Calu3 (cell line): ENCODE measurements at regions not wholly inside any gene's neighbourhood (a gene's known extent, or its start where the extent isn't known, plus 50 kb on each side); places are given as distances from the start of the nearest gene placed in this dataset.

ENCODE experiments used
- BruUV-seq: library from RNA; stranded (reverse); fragments of 400-500 nt; replicated peaks from 2 replicates; lab custom pipeline; 2021; lab: Mats Ljungman, UMichigan
- CTCF ChIA-PET: fragments of 300-600 bp; sonication (Branson Sonifier 250); formaldehyde crosslinking; loops from one replicate; lab custom pipeline; 2022; ENCODE audit warnings: antibody characterized with exemption; lab: Charles Lee
- DNase-seq: peaks from one replicate; pipeline ENCODE4 v3.0.0; 2022
- H3K27ac Mint-ChIP-seq: one replicate; pipeline ENCODE4 v1.8.0; 2022; ENCODE audit warnings: mixed read lengths; ENCODE audit not compliant: unreplicated experiment
- H3K27me3 Mint-ChIP-seq: one replicate; pipeline ENCODE4 v1.8.0; 2022; ENCODE audit warnings: mixed read lengths; ENCODE audit not compliant: unreplicated experiment
- H3K36me3 Mint-ChIP-seq: one replicate; pipeline ENCODE4 v1.8.0; 2022; ENCODE audit warnings: mild to moderate bottlenecking, moderate library complexity, mixed read lengths; ENCODE audit not compliant: insufficient read depth, unreplicated experiment
- H3K4me1 Mint-ChIP-seq: one replicate; pipeline ENCODE4 v1.8.0; 2022; ENCODE audit warnings: mild to moderate bottlenecking, low read depth, mixed read lengths; ENCODE audit not compliant: unreplicated experiment
- H3K4me3 Mint-ChIP-seq: one replicate; pipeline ENCODE4 v1.8.0; 2022; ENCODE audit warnings: mild to moderate bottlenecking, low read depth, moderate library complexity, mixed read lengths; ENCODE audit not compliant: unreplicated experiment
- H3K9me3 Mint-ChIP-seq: one replicate; pipeline ENCODE4 v1.8.0; 2022; ENCODE audit warnings: low read depth, mixed read lengths; ENCODE audit not compliant: unreplicated experiment
- intact Hi-C: fragments of 100-400 bp; cut with micrococcal nuclease; formaldehyde crosslinking; loops from one replicate; pipeline ENCODE4 v1.10.0; 2022; ENCODE audit not compliant: unreplicated experiment
- TF ChIP-seq, protein P1 (sequence below): fragments of 200-600 bp; IDR thresholded peaks from one replicate; pipeline ENCODE4 v1.8.0; 2022; ENCODE audit warnings: antibody characterized with exemption; ENCODE audit not compliant: unreplicated experiment

DNA sequence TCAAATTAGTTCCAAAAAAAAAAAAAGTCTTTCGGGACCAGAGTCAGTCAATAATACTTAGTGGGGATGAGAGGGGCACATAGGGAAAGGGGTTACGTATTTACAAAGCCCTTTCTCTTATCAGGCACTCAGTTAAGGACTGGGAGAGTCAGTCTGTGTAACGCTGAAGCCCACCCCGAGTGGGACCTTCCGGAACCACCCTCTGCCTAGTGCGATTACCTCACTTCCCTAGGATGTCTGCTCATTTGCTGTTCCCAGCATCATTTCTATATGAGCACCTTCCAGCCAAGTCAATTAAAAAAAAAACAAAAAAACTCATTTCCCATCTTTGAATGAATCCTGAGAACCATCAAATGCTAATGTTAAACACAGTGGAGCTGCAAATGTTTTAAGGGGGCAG lies 76.9 kb downstream of the BMP4 start:
- H3K27ac Mint-ChIP-seq: no peak overlapping the region
- no TSS peak for BruUV-seq
- no peak overlapping the region for H3K4me3 Mint-ChIP-seq
- TF ChIP-seq, protein P1, sequence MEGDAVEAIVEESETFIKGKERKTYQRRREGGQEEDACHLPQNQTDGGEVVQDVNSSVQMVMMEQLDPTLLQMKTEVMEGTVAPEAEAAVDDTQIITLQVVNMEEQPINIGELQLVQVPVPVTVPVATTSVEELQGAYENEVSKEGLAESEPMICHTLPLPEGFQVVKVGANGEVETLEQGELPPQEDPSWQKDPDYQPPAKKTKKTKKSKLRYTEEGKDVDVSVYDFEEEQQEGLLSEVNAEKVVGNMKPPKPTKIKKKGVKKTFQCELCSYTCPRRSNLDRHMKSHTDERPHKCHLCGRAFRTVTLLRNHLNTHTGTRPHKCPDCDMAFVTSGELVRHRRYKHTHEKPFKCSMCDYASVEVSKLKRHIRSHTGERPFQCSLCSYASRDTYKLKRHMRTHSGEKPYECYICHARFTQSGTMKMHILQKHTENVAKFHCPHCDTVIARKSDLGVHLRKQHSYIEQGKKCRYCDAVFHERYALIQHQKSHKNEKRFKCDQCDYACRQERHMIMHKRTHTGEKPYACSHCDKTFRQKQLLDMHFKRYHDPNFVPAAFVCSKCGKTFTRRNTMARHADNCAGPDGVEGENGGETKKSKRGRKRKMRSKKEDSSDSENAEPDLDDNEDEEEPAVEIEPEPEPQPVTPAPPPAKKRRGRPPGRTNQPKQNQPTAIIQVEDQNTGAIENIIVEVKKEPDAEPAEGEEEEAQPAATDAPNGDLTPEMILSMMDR: no peak
- intact Hi-C loops: no loop called here
- H3K4me1 Mint-ChIP-seq: no peaks in the 10 kb centered on the region
- H3K36me3 Mint-ChIP-seq: no peaks in the 10 kb centered on the region
- no peaks in the 10 kb centered on the region for H3K27me3 Mint-ChIP-seq
- DNase-seq: no peak
- CTCF ChIA-PET: interaction anchor here (0.6 kb wide), 1 partner anchor 178 kb away, joined by 3 read pairs; no protein-coding TSS in a partner anchor
- peaks cover 7% of the 10 kb centered on the region for H3K9me3 Mint-ChIP-seq

DNA sequence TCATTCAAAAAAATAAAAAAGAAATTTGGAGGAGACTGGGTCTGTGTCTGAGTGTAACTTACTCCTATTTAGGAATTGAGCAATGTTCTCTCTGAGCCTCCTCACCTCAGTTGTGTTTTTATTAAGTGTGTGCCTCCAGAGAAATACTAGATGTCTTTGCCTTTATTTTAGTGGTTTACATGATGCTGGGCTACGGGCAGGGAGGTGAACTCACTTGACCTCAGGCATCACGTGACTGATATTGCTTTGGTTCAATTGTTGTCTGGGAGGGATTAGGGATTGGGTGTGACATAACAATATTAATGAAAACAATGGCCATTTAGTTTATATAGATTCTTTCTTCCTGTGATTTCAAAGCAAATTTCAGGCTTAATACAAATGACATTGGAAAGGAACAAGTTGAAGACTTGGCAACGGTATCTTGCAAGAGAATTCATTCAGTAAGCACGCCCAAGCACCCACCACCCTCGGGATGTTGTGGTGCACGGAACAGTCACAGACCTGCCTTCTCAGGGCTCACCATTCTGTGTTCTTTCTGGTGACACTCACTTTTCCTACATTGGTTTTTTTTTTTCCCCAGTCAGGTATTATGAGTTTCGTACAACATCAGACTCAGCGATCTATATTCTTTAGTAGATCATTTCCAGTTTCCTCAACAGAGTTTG lies 77.5 kb downstream of the BMP4 start:
- H3K27ac Mint-ChIP-seq: no peak overlapping the region
- no peak overlapping the region for H3K4me3 Mint-ChIP-seq
- CTCF ChIA-PET: interaction anchor here (0.6 kb wide), 1 partner anchor 177 kb away, joined by 3 read pairs; no protein-coding TSS in a partner anchor
- H3K4me1 Mint-ChIP-seq: no peaks in the 10 kb centered on the region
- no peaks in the 10 kb centered on the region for H3K36me3 Mint-ChIP-seq
- no peak for DNase-seq
- H3K27me3 Mint-ChIP-seq: no peaks in the 10 kb centered on the region
- intact Hi-C loops: no loop called here
- peaks cover 7% of the 10 kb centered on the region for H3K9me3 Mint-ChIP-seq
- TF ChIP-seq, protein P1: no peak
- BruUV-seq: no TSS peak

DNA sequence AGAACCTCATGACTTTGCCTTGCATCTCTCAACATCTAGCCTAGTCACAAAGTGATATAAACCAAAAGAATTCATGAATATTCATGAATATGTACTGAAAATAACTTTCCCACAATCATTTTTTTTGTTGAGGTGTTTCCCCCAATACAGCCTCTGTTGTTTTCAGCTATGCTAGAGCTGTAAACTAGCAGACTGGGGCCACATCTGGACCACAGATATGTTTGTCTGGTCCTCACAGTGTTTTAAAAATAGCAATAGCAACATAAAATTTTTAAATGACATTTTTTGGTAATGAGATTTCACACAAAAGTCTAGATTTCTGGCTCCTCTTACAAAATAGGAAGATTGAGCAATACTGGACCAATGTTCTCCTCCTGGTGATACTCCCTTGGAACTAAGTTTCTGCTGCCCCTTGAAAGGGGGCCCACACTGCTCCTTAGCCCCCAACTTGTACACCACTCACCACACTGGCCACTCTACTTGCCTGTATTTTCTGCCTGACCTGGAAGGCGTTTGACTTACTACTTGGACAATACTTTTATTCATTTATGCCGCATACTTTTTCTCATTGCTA lies 81.2 kb downstream of the BMP4 start:
- Mint-ChIP-seq H3K4me3 (no peak overlapping the region), H3K36me3 (no peaks in the 10 kb centered on the region), H3K27me3 (no peaks in the 10 kb centered on the region), H3K4me1 (no peaks in the 10 kb centered on the region), H3K9me3 (peaks cover 7% of the 10 kb centered on the region), H3K27ac (no peak overlapping the region)
- BruUV-seq: no TSS peak
- intact Hi-C loops: no loop called here
- DNase-seq: no peak
- TF ChIP-seq, protein P1: no peak
- CTCF ChIA-PET: no interaction called here

DNA sequence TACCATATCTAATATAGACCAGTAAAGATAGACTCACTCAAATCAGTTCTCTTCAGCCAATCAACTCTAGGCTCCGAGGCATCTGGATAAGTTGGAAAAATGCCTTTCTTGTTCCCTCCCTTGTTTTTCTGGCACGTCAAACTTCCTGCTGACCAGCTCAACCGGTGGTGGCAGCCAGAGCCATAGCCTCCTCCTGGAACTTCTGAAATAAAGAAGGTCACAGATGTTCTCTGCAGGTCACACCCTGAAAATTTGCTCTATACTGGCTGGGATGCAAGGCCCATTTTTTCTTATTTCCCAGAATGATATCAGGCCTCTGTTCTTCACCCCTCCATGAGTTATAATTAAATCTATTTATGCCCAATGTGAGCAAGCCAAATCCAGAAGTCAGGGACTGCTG lies 81.9 kb downstream of the BMP4 start:
- TF ChIP-seq, protein P1: no peak
- CTCF ChIA-PET: no interaction called here
- BruUV-seq: no TSS peak
- intact Hi-C loops: no loop called here
- Mint-ChIP-seq H3K27ac (no peak overlapping the region), H3K4me3 (no peak overlapping the region), H3K9me3 (peaks cover 10% of the 10 kb centered on the region), H3K4me1 (no peaks in the 10 kb centered on the region), H3K27me3 (no peaks in the 10 kb centered on the region), H3K36me3 (no peaks in the 10 kb centered on the region)
- no peak for DNase-seq
